Smooth muscle cell (in vitro differentiated cells): ENCODE measurements at regions not wholly inside any gene's neighbourhood (a gene's known extent, or its start where the extent isn't known, plus 50 kb on each side); places are given as distances from the start of the nearest gene placed in this dataset.

Experiments used
- DNase-seq: peaks from one replicate; lab custom pipeline; 2025; ENCODE audit not compliant: unreplicated experiment; lab: John Stamatoyannopoulos, UW
- H2AFZ ChIP-seq: fragments of 200-600 bp; sonication (generic); 2 replicates; pipeline ENCODE4 v1.6.0; 2016; ENCODE audit warnings: antibody characterized with exemption, low read depth, mild to moderate bottlenecking
- H3F3A ChIP-seq: fragments of 200-600 bp; sonication (generic); 2 replicates; pipeline ENCODE4 v1.6.0; 2017; ENCODE audit warnings: antibody characterized with exemption, low read depth
- H3K27ac ChIP-seq: fragments of 200-600 bp; sonication (generic); 2 replicates; pipeline ENCODE4 v1.5.1; 2016; ENCODE audit warnings: low read depth, mild to moderate bottlenecking
- H3K27me3 ChIP-seq: fragments of 200-600 bp; sonication (generic); 2 replicates; pipeline ENCODE4 v1.6.1; 2016; ENCODE audit warnings: low read depth, mild to moderate bottlenecking
- H3K36me3 ChIP-seq: fragments of 200-600 bp; sonication (generic); 2 replicates; pipeline ENCODE4 v1.5.1; 2016; ENCODE audit warnings: low read depth
- H3K4me1 ChIP-seq: fragments of 200-600 bp; sonication (generic); 2 replicates; pipeline ENCODE4 v1.5.1; 2016; ENCODE audit warnings: low read depth
- H3K4me2 ChIP-seq: fragments of 200-600 bp; sonication (generic); 2 replicates; pipeline ENCODE4 v1.6.0; 2016; ENCODE audit warnings: mild to moderate bottlenecking
- H3K4me3 ChIP-seq: fragments of 200-600 bp; sonication (generic); 2 replicates; pipeline ENCODE4 v1.5.1; 2016; ENCODE audit warnings: mild to moderate bottlenecking
- H3K79me2 ChIP-seq: fragments of 200-600 bp; sonication (generic); 2 replicates; pipeline ENCODE4 v1.6.0; 2016; ENCODE audit warnings: low read depth, mild to moderate bottlenecking
- H3K9ac ChIP-seq: fragments of 200-600 bp; sonication (generic); 2 replicates; pipeline ENCODE4 v1.6.0; 2016; ENCODE audit warnings: low read depth
- H3K9me3 ChIP-seq: fragments of 200-600 bp; sonication (generic); replicated peaks from 2 replicates; pipeline ENCODE4 v1.5.1; 2016; ENCODE audit warnings: low read depth
- H4K20me1 ChIP-seq: fragments of 200-600 bp; sonication (generic); 2 replicates; pipeline ENCODE4 v1.6.0; 2016; ENCODE audit warnings: low read depth
- CTCF ChIP-seq: fragments of 200-600 bp; sonication (generic); IDR thresholded peaks from 2 replicates; pipeline ENCODE4 v1.5.1; 2017; ENCODE audit warnings: borderline replicate concordance, mild to moderate bottlenecking, antibody characterized with exemption; ENCODE audit not compliant: insufficient read depth, poor library complexity, severe bottlenecking
- WGBS: methylation state at CpG from one replicate; pipeline ENCODE4 v1.1.7; 2016; ENCODE audit warnings: low lambda C conversion rate; 5-methylcytosine and 5-hydroxymethylcytosine counted together

GRCh38 chr2:2731101-2731815 lies 400.2 kb upstream of the MYT1L start:
- H3K4me3 ChIP-seq: no peak overlapping the region
- no peak for TF ChIP-seq CTCF
- no peak overlapping the region for H3K9ac ChIP-seq
- H3K4me1 ChIP-seq: no peaks in the 10 kb centered on the region
- no peaks in the 10 kb centered on the region for H3K36me3 ChIP-seq
- DNase-seq: no peak
- no peak overlapping the region for H3K27ac ChIP-seq
- H3K9me3 ChIP-seq: no peaks in the 10 kb centered on the region
- no peak overlapping the region for H2AFZ ChIP-seq
- no peak overlapping the region for H3K4me2 ChIP-seq
- no peaks in the 10 kb centered on the region for H4K20me1 ChIP-seq
- 92% methylated on average over 19 of the region's 21 CpGs for WGBS
- H3F3A ChIP-seq: no peaks in the 10 kb centered on the region
- no peaks in the 10 kb centered on the region for H3K79me2 ChIP-seq
- H3K27me3 ChIP-seq: no peaks in the 10 kb centered on the region

GRCh38 chr2:2730301-2730833 lies 399.3 kb upstream of the MYT1L start:
- Histone ChIP-seq H3K27ac (no peak overlapping the region), H3K9me3 (no peaks in the 10 kb centered on the region)
- no peak for TF ChIP-seq CTCF

GRCh38 chr2:2729246-2729645 lies 398.2 kb upstream of the MYT1L start:
- no peak for TF ChIP-seq CTCF
- no peak overlapping the region for H2AFZ ChIP-seq
- no peaks in the 10 kb centered on the region for H3K27me3 ChIP-seq
- no peak overlapping the region for H3K9ac ChIP-seq
- H3K4me2 ChIP-seq: no peak overlapping the region
- H3K4me3 ChIP-seq: no peak overlapping the region
- no peak overlapping the region for H3K27ac ChIP-seq
- no peaks in the 10 kb centered on the region for H4K20me1 ChIP-seq
- no peaks in the 10 kb centered on the region for H3K9me3 ChIP-seq
- no peaks in the 10 kb centered on the region for H3K36me3 ChIP-seq
- no peaks in the 10 kb centered on the region for H3K4me1 ChIP-seq
- WGBS: 94% methylated on average over 9 of the region's 9 CpGs
- no peaks in the 10 kb centered on the region for H3K79me2 ChIP-seq
- no peaks in the 10 kb centered on the region for H3F3A ChIP-seq
- DNase-seq: no peak

More at GRCh38 chr2:2730301-2730833, 399.3 kb upstream of the MYT1L start:
- no peaks in the 10 kb centered on the region for H3K4me1 ChIP-seq
- no peaks in the 10 kb centered on the region for H3F3A ChIP-seq
- no peak overlapping the region for H2AFZ ChIP-seq
- DNase-seq: no peak
- no peak overlapping the region for H3K4me3 ChIP-seq
- H3K79me2 ChIP-seq: no peaks in the 10 kb centered on the region
- no peak overlapping the region for H3K4me2 ChIP-seq
- H4K20me1 ChIP-seq: no peaks in the 10 kb centered on the region
- no peaks in the 10 kb centered on the region for H3K27me3 ChIP-seq
- no peaks in the 10 kb centered on the region for H3K36me3 ChIP-seq
- WGBS: 91% methylated on average over 18 of the region's 18 CpGs
- H3K9ac ChIP-seq: no peak overlapping the region

GRCh38 chr2:2728635-2729034 lies 397.6 kb upstream of the MYT1L start:
- Histone ChIP-seq H3K27ac (no peak overlapping the region), H4K20me1 (no peaks in the 10 kb centered on the region), H3K27me3 (no peaks in the 10 kb centered on the region), H3K4me1 (no peaks in the 10 kb centered on the region), H3K4me3 (no peak overlapping the region), H3K79me2 (no peaks in the 10 kb centered on the region), H3F3A (no peaks in the 10 kb centered on the region), H3K4me2 (no peak overlapping the region), H3K9me3 (no peaks in the 10 kb centered on the region), H3K36me3 (no peaks in the 10 kb centered on the region), H2AFZ (no peak overlapping the region), H3K9ac (no peak overlapping the region)
- TF ChIP-seq CTCF: no peak
- 82% methylated on average over 18 of the region's 18 CpGs for WGBS
- DNase-seq: no peak
